Activated T-cell treated with anti-CD3 and anti-CD28 coated beads, Interleukin-2, amount 50 U/mL, for 72 hours (primary cell): ENCODE measurements at regions not wholly inside any gene's neighbourhood (a gene's known extent, or its start where the extent isn't known, plus 50 kb on each side); places are given as distances from the start of the nearest gene placed in this dataset.
"Not testable (repeated sequence)": the region's sequence is repeated elsewhere in the genome, so short reads cannot be mapped to it uniquely, and the experiment has no call there.

Source experiments
- ATAC-seq, 2 donors: fragments of 150-1000 bp; cut with Tn5 transposase; replicated peaks in 1 of 2; 2 replicates each; pipeline ENCODE4 v1.10.0; 2021; ENCODE audit warnings: moderate library complexity in 2 of 2, mild to moderate bottlenecking in 1 of 2
- DNase-seq, 2 donors: peaks; one replicate each; pipeline ENCODE4 v3.0.0; 2021 to 2022; ENCODE audit warnings: mixed read lengths in 1 of 2
- H3K27ac Mint-ChIP-seq: one replicate; pipeline ENCODE4 v1.8.0; 2022; ENCODE audit warnings: mild to moderate bottlenecking, moderate library complexity, mixed read lengths
- H3K27me3 Mint-ChIP-seq: one replicate; pipeline ENCODE4 v1.8.0; 2022; ENCODE audit warnings: low read depth, mixed read lengths
- H3K36me3 Mint-ChIP-seq, 2 donors: one replicate each; pipeline ENCODE4 v1.8.0; 2022; ENCODE audit warnings: mixed read lengths in 2 of 2, mild to moderate bottlenecking in 1 of 2; ENCODE audit not compliant: insufficient read depth in 2 of 2
- H3K4me1 Mint-ChIP-seq: one replicate; pipeline ENCODE4 v1.8.0; 2022; ENCODE audit warnings: low read depth, mixed read lengths
- H3K4me3 Mint-ChIP-seq, 2 donors: one replicate each; pipeline ENCODE4 v1.8.0; 2022; ENCODE audit warnings: mild to moderate bottlenecking in 2 of 2, mixed read lengths in 2 of 2, moderate library complexity in 2 of 2
- H3K9me3 Mint-ChIP-seq, 2 donors: one replicate each; pipeline ENCODE4 v1.8.0; 2022; ENCODE audit warnings: mixed read lengths in 2 of 2

- not testable (repeated sequence) for H3K27me3 Mint-ChIP-seq, H3K36me3 Mint-ChIP-seq, H3K27ac Mint-ChIP-seq, H3K4me3 Mint-ChIP-seq, H3K4me1 Mint-ChIP-seq, H3K9me3 Mint-ChIP-seq, DNase-seq, ATAC-seq
Measured at GRCh38 chr16:55075208-55075607, 144.5 kb downstream of the IRX5 start.

- Mint-ChIP-seq H3K27ac (no peak overlapping the region), H3K27me3 (peaks cover 7% of the 10 kb centered on the region), H3K4me1 (no peaks in the 10 kb centered on the region), H3K36me3 (no peaks in the 10 kb centered on the region), H3K4me3 (no peak overlapping the region), H3K9me3 (no peaks in the 10 kb centered on the region)
- DNase-seq (no peak), ATAC-seq (no peak)
Measured at GRCh38 chr16:55076053-55076452, 145.4 kb downstream of the IRX5 start.

- no peaks in the 10 kb centered on the region for H3K4me1 Mint-ChIP-seq
- DNase-seq (no peak), ATAC-seq (no peak)
- H3K9me3 Mint-ChIP-seq = no peaks in the 10 kb centered on the region
- H3K27ac Mint-ChIP-seq = no peak overlapping the region
- H3K36me3 Mint-ChIP-seq = no peaks in the 10 kb centered on the region
- H3K4me3 Mint-ChIP-seq = no peak overlapping the region
- peaks cover 7% of the 10 kb centered on the region for H3K27me3 Mint-ChIP-seq
Measured at GRCh38 chr16:55077266-55077665, 146.6 kb downstream of the IRX5 start.

- Mint-ChIP-seq H3K9me3 (no peaks in the 10 kb centered on the region), H3K4me3 (no peak overlapping the region), H3K36me3 (no peaks in the 10 kb centered on the region), H3K4me1 (no peaks in the 10 kb centered on the region), H3K27ac (no peak overlapping the region), H3K27me3 (peaks cover 7% of the 10 kb centered on the region)
- no peak for DNase-seq
- ATAC-seq = no peak
Measured at GRCh38 chr16:55078153-55078552, 147.5 kb downstream of the IRX5 start.

GRCh38 chr16:55078699-55079410 is 148.2 kb downstream of the IRX5 start:
- H3K36me3 Mint-ChIP-seq = no peaks in the 10 kb centered on the region
- H3K27ac Mint-ChIP-seq = no peak overlapping the region
- no peak overlapping the region for H3K4me3 Mint-ChIP-seq
- DNase-seq = no peak
- ATAC-seq = no peak
- H3K27me3 Mint-ChIP-seq = peaks cover 7% of the 10 kb centered on the region
- H3K4me1 Mint-ChIP-seq = no peaks in the 10 kb centered on the region
- H3K9me3 Mint-ChIP-seq = no peaks in the 10 kb centered on the region

- Mint-ChIP-seq H3K4me1 (no peaks in the 10 kb centered on the region), H3K27ac (no peak overlapping the region), H3K4me3 (no peak overlapping the region), H3K27me3 (no peaks in the 10 kb centered on the region), H3K36me3 (no peaks in the 10 kb centered on the region), H3K9me3 (no peaks in the 10 kb centered on the region)
- DNase-seq (no peak), ATAC-seq (no peak)
Measured at GRCh38 chr16:55081622-55082590, 151.2 kb downstream of the IRX5 start.

GRCh38 chr16:55082591-55082976 is 151.9 kb downstream of the IRX5 start:
- Mint-ChIP-seq H3K4me1 (no peaks in the 10 kb centered on the region), H3K27me3 (no peaks in the 10 kb centered on the region), H3K4me3 (no peak overlapping the region), H3K27ac (no peak overlapping the region), H3K36me3 (no peaks in the 10 kb centered on the region), H3K9me3 (no peaks in the 10 kb centered on the region)
- ATAC-seq = no peak
- DNase-seq = no peak

- Mint-ChIP-seq H3K27me3 (no peaks in the 10 kb centered on the region), H3K36me3 (no peaks in the 10 kb centered on the region), H3K27ac (no peak overlapping the region), H3K9me3 (no peaks in the 10 kb centered on the region), H3K4me3 (no peak overlapping the region), H3K4me1 (no peaks in the 10 kb centered on the region)
- ATAC-seq = no peak
- DNase-seq = no peak
Measured at GRCh38 chr16:55083052-55083451, 152.4 kb downstream of the IRX5 start.

GRCh38 chr16:55088098-55088497 is 157.4 kb downstream of the IRX5 start:
- DNase-seq (no peak), ATAC-seq (no peak)
- Mint-ChIP-seq H3K27ac (no peak overlapping the region), H3K4me3 (no peak overlapping the region), H3K9me3 (no peaks in the 10 kb centered on the region), H3K36me3 (no peaks in the 10 kb centered on the region), H3K27me3 (no peaks in the 10 kb centered on the region), H3K4me1 (no peaks in the 10 kb centered on the region)

GRCh38 chr16:55089600-55089999 is 158.9 kb downstream of the IRX5 start:
- Mint-ChIP-seq H3K27ac (no peak overlapping the region), H3K4me1 (no peaks in the 10 kb centered on the region)

GRCh38 chr16:55091213-55091870 is 160.7 kb downstream of the IRX5 start:
- Mint-ChIP-seq H3K4me1 (no peaks in the 10 kb centered on the region), H3K27me3 (no peaks in the 10 kb centered on the region), H3K36me3 (no peaks in the 10 kb centered on the region), H3K4me3 (no peak overlapping the region), H3K27ac (no peak overlapping the region), H3K9me3 (peaks cover 0 to 1% of the 10 kb centered on the region in 2 donors)
- ATAC-seq (no peak), DNase-seq (no peak)

More at GRCh38 chr16:55089600-55089999, 158.9 kb downstream of the IRX5 start:
- ATAC-seq (no peak), DNase-seq (no peak)
- H3K4me3 Mint-ChIP-seq = no peak overlapping the region
- peaks cover 0 to 1% of the 10 kb centered on the region in 2 donors for H3K9me3 Mint-ChIP-seq
- H3K36me3 Mint-ChIP-seq = no peaks in the 10 kb centered on the region
- H3K27me3 Mint-ChIP-seq = no peaks in the 10 kb centered on the region

- H3K9me3 Mint-ChIP-seq = peaks cover 0 to 1% of the 10 kb centered on the region in 2 donors
- no peaks in the 10 kb centered on the region for H3K4me1 Mint-ChIP-seq
Measured at GRCh38 chr16:55091871-55092230, 161.2 kb downstream of the IRX5 start.

GRCh38 chr16:55100100-55100499 is 169.4 kb downstream of the IRX5 start:
- Mint-ChIP-seq H3K4me3 (no peak overlapping the region), H3K4me1 (no peaks in the 10 kb centered on the region), H3K27me3 (no peaks in the 10 kb centered on the region), H3K36me3 (no peaks in the 10 kb centered on the region), H3K9me3 (peaks cover 0 to 2% of the 10 kb centered on the region in 2 donors), H3K27ac (no peak overlapping the region)
- no peak for ATAC-seq
- DNase-seq = no peak

More at GRCh38 chr16:55091871-55092230, 161.2 kb downstream of the IRX5 start:
- Mint-ChIP-seq H3K36me3 (no peaks in the 10 kb centered on the region), H3K27me3 (no peaks in the 10 kb centered on the region), H3K4me3 (no peak overlapping the region), H3K27ac (no peak overlapping the region)
- ATAC-seq (no peak), DNase-seq (no peak)
